Gastrocnemius medialis (tissue), 4 donors: ENCODE measurements at regions not wholly inside any gene's neighbourhood (a gene's known extent, or its start where the extent isn't known, plus 50 kb on each side); places are given as distances from the start of the nearest gene placed in this dataset.
A peak's percentile ranks its signal among the peaks of the same experiment; 100 is the strongest.

Experiments
- ATAC-seq, 2 donors: fragments of 150-250 bp; one replicate each; pipeline ENCODE4 v1.9.1; 2016
- DNase-seq, 2 donors: peaks; one replicate each; pipeline ENCODE4 v3.0.0-alpha.2; 2019
- H3K27ac ChIP-seq, 4 donors: fragments of 200-600 bp; sonication (generic); 1 replicate in 1 of 4; 2 replicates in 3 of 4; pipeline ENCODE4 v1.5.1; 2016 to 2018; ENCODE audit warnings: mild to moderate bottlenecking in 2 of 4, moderate library complexity in 1 of 4
- H3K27me3 ChIP-seq, 3 donors: fragments of 200-600 bp; sonication (generic) in 2 of 3; 1 replicate in 1 of 3; 2 replicates in 2 of 3; pipeline versions ENCODE4 v1.5.1 to v1.6.0; 2016 to 2019; ENCODE audit warnings: mild to moderate bottlenecking in 1 of 3, moderate library complexity in 1 of 3
- H3K36me3 ChIP-seq, 2 donors: fragments of 200-600 bp; sonication (generic) in 1 of 2; one replicate each; pipeline ENCODE4 v1.5.1; 2017 to 2018
- H3K4me1 ChIP-seq, 2 donors: fragments of 200-600 bp; sonication (generic) in 1 of 2; one replicate each; pipeline ENCODE4 v1.5.1; 2016 to 2017; ENCODE audit warnings: mild to moderate bottlenecking in 2 of 2
- H3K4me3 ChIP-seq, 4 donors: fragments of 200-600 bp; sonication (generic) in 3 of 4; 1 replicate in 1 of 4; 2 replicates in 3 of 4; pipeline ENCODE4 v1.5.1; 2016 to 2019; ENCODE audit warnings: mild to moderate bottlenecking in 2 of 4
- H3K9me3 ChIP-seq, 3 donors: fragments of 200-600 bp; sonication (generic) in 2 of 3; 1 replicate in 1 of 3; 2 replicates in 2 of 3; pipeline ENCODE4 v1.5.1; 2016 to 2019
- CTCF ChIP-seq, 5 experiments: fragments of 450-650 bp in 3 of 5; fragments of 200-600 bp in 2 of 5; sonication (generic) in 2 of 5; IDR thresholded peaks in 4 of 5; conservative IDR thresholded peaks in 1 of 5; 1 replicate in 4 of 5; 2 replicates in 1 of 5; pipeline ENCODE4 v1.5.1; 2016 to 2019; ENCODE audit warnings: antibody characterized with exemption in 5 of 5, mild to moderate bottlenecking in 3 of 5, moderate library complexity in 3 of 5
- POLR2A ChIP-seq, 2 donors: fragments of 450-650 bp; IDR thresholded peaks; one replicate each; pipeline ENCODE4 v1.6.1; 2017; ENCODE audit warnings: antibody characterized with exemption in 2 of 2, mild to moderate bottlenecking in 2 of 2, moderate library complexity in 2 of 2
- in situ Hi-C, 4 donors: fragments of 200-750 bp; cut with MboI; loops; one replicate each; pipeline versions ENCODE4 v1.15.0 to v1.8.0; 2017; ENCODE audit warnings: low sequenced_read_pairs in 4 of 4
- intact Hi-C: fragments of 100-400 bp; cut with DNase I; formaldehyde crosslinking; loops from one replicate; pipeline ENCODE4 v1.15.1; 2023; ENCODE audit warnings: low total_unique reads

- in situ Hi-C loops, result no loop called here
- H3K9me3 ChIP-seq, result no peaks in the 10 kb centered on the region
- no peaks in the 10 kb centered on the region for H3K27me3 ChIP-seq
- H3K36me3 ChIP-seq, result no peaks in the 10 kb centered on the region
- DNase-seq (no peak), ATAC-seq (no peak)
- H3K27ac ChIP-seq, result no peak overlapping the region
- intact Hi-C loops, result no loop called here
- peaks cover 8 to 10% of the 10 kb centered on the region in 2 donors for H3K4me1 ChIP-seq
- TF ChIP-seq POLR2A (IDR thresholded peaks at IDR 0.05) (no peak), CTCF (IDR thresholded peaks at IDR 0.05 in 4 of 5, conservative IDR thresholded peaks at IDR 0.05 in 1 of 5) (no peak)
- no peak overlapping the region for H3K4me3 ChIP-seq
Measured at GRCh38 chr3:152937234-152937633, 102.3 kb downstream of the P2RY1 start.

GRCh38 chr3:152938974-152939636 is 104.2 kb downstream of the P2RY1 start:
- Histone ChIP-seq H3K36me3 (no peaks in the 10 kb centered on the region), H3K4me3 (no peak overlapping the region), H3K4me1 (peaks cover 8 to 11% of the 10 kb centered on the region in 2 donors), H3K27ac (no peak overlapping the region), H3K9me3 (no peaks in the 10 kb centered on the region), H3K27me3 (no peaks in the 10 kb centered on the region)
- no peak for ATAC-seq
- TF ChIP-seq CTCF (IDR thresholded peaks at IDR 0.05 in 4 of 5, conservative IDR thresholded peaks at IDR 0.05 in 1 of 5), result no peak
- TF ChIP-seq POLR2A (IDR thresholded peaks at IDR 0.05), result no peak
- no peak for DNase-seq
- intact Hi-C loops (no loop called here), in situ Hi-C loops (no loop called here)

GRCh38 chr3:152941859-152942258 is 106.9 kb downstream of the P2RY1 start:
- Histone ChIP-seq H3K4me1 (peaks cover 11 to 14% of the 10 kb centered on the region in 2 donors), H3K4me3 (no peak overlapping the region), H3K36me3 (no peaks in the 10 kb centered on the region), H3K27me3 (no peaks in the 10 kb centered on the region), H3K9me3 (no peaks in the 10 kb centered on the region), H3K27ac (peak overlapping the region in 1 of 4 donors; percentile 31)
- no peak for ATAC-seq
- TF ChIP-seq CTCF (IDR thresholded peaks at IDR 0.05 in 4 of 5, conservative IDR thresholded peaks at IDR 0.05 in 1 of 5) (no peak), POLR2A (IDR thresholded peaks at IDR 0.05) (no peak)
- DNase-seq, result no peak
- in situ Hi-C loops, result no loop called here
- intact Hi-C loops, result no loop called here

GRCh38 chr3:152942366-152942765 is 107.4 kb downstream of the P2RY1 start:
- Histone ChIP-seq H3K27me3 (no peaks in the 10 kb centered on the region), H3K9me3 (no peaks in the 10 kb centered on the region), H3K36me3 (no peaks in the 10 kb centered on the region), H3K4me1 (peaks cover 11 to 14% of the 10 kb centered on the region in 2 donors), H3K4me3 (no peak overlapping the region), H3K27ac (peak overlapping the region in 1 of 4 donors; percentile 31)
- TF ChIP-seq POLR2A (IDR thresholded peaks at IDR 0.05) (no peak), CTCF (IDR thresholded peaks at IDR 0.05 in 4 of 5, conservative IDR thresholded peaks at IDR 0.05 in 1 of 5) (no peak)
- in situ Hi-C loops, result no loop called here
- intact Hi-C loops, result no loop called here
- no peak for DNase-seq
- ATAC-seq, result no peak

- Histone ChIP-seq H3K4me3 (no peak overlapping the region), H3K36me3 (no peaks in the 10 kb centered on the region), H3K27ac (no peak overlapping the region), H3K27me3 (no peaks in the 10 kb centered on the region), H3K9me3 (no peaks in the 10 kb centered on the region), H3K4me1 (peaks cover 11 to 14% of the 10 kb centered on the region in 2 donors)
- ATAC-seq, result no peak
- TF ChIP-seq POLR2A (IDR thresholded peaks at IDR 0.05) (no peak), CTCF (IDR thresholded peaks at IDR 0.05 in 4 of 5, conservative IDR thresholded peaks at IDR 0.05 in 1 of 5) (no peak)
- no peak for DNase-seq
- in situ Hi-C loops, result no loop called here
- intact Hi-C loops, result no loop called here
Measured at GRCh38 chr3:152943645-152944044, 108.7 kb downstream of the P2RY1 start.
